A549 (cell line): ENCODE measurements at regions not wholly inside any gene's neighbourhood (a gene's known extent, or its start where the extent isn't known, plus 50 kb on each side); places are given as distances from the start of the nearest gene placed in this dataset.

ENCODE experiments used
- CTCF ChIP-seq: fragments of >200 bp; sonication (Bioruptor Twin); formaldehyde crosslinking; IDR thresholded peaks from 3 replicates; pipeline ENCODE4 v1.5.1; 2016
- GATA3 ChIP-seq: IDR thresholded peaks from 2 replicates; pipeline ENCODE4 v1.6.1; 2012; ENCODE audit warnings: borderline replicate concordance
- KDM5A ChIP-seq: fragments of 200-600 bp; sonication (generic); IDR thresholded peaks from 2 replicates; pipeline ENCODE4 v1.6.1; 2016; ENCODE audit warnings: antibody characterized with exemption, mild to moderate bottlenecking
- POLR2A ChIP-seq: IDR thresholded peaks from 2 replicates; pipeline ENCODE4 v1.6.1; 2012; ENCODE audit warnings: mild to moderate bottlenecking, low read length

DNA sequence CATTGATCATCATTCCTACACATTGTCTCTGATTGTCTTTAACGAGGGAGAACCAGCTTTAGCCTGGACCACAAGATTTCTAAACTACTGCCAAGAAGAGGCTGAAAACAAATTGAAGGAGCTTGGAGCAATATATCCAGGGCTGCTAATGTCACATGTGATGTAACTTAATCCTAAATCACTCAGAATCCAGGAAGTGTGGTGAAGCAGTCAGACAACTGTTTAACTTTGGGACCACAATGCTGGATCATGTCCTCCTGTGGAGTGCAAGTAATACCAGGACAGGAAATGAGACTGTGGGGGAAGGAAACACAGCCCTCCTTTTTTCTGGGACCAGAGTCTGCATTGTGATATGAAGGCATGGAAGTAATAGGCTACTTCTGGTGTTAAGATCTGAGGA is 430.2 kb downstream of the KCTD12 start:
- TF ChIP-seq KDM5A (no peak), CTCF (no peak), POLR2A (no peak), GATA3 (no peak)
